ENCODE measurements at regions not wholly inside any gene's neighbourhood (a gene's known extent, or its start where the extent isn't known, plus 50 kb on each side); places are given as distances from the start of the nearest gene placed in this dataset.

DNA sequence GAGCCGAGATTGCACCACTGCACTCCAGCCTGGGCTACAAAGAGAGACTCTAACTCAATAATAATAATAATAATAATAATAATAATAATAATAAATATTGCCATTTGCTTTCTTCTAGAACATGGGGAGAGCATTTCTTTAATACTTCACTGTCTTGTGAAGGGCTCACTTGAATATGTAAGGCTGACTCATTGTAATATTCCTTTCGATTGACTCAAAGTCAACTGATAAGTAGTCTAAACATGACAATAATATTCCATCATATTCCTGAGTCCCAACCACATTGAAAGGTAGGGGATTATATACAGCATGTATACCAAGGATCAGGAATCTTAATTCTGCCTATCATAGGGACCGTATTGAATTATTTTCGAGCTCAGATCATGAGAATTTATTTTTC lies 949.2 kb downstream of the DSC3 start:
- no peaks in the 10 kb centered on the region for H3K36me3 ChIP-seq (ENCODE audit: control insufficient read depth in 2 of 3, insufficient read depth in 3 of 3, low read length in 3 of 3)
- no peaks in the 10 kb centered on the region for H3K27me3 ChIP-seq (ENCODE audit: control insufficient read depth, insufficient read depth, low read length)
- intact Hi-C loops (cut with DNase I), result no loop called here
- H3K4me1 ChIP-seq (ENCODE audit: control insufficient read depth in 2 of 3, insufficient read depth in 2 of 3, low read depth in 1 of 3, low read length in 3 of 3), result no peaks in the 10 kb centered on the region
- no peak overlapping the region for H3K9ac ChIP-seq (ENCODE audit: low read length in 3 of 3)
- TF ChIP-seq, protein P1, sequence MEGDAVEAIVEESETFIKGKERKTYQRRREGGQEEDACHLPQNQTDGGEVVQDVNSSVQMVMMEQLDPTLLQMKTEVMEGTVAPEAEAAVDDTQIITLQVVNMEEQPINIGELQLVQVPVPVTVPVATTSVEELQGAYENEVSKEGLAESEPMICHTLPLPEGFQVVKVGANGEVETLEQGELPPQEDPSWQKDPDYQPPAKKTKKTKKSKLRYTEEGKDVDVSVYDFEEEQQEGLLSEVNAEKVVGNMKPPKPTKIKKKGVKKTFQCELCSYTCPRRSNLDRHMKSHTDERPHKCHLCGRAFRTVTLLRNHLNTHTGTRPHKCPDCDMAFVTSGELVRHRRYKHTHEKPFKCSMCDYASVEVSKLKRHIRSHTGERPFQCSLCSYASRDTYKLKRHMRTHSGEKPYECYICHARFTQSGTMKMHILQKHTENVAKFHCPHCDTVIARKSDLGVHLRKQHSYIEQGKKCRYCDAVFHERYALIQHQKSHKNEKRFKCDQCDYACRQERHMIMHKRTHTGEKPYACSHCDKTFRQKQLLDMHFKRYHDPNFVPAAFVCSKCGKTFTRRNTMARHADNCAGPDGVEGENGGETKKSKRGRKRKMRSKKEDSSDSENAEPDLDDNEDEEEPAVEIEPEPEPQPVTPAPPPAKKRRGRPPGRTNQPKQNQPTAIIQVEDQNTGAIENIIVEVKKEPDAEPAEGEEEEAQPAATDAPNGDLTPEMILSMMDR (IDR thresholded peaks at IDR 0.05; ENCODE audit: borderline replicate concordance, extremely low read depth, insufficient read depth), result no peak
- FAIRE-seq (no peak), DNase-seq (no peak)
- no peak overlapping the region for H3K27ac ChIP-seq (ENCODE audit: low read depth in 2 of 2, low read length in 2 of 2)
- H3K4me3 ChIP-seq (ENCODE audit: low read length in 3 of 3), result no peak overlapping the region
- H3K9me3 ChIP-seq (ENCODE audit: control insufficient read depth in 2 of 3, insufficient read depth in 1 of 3, low read length in 3 of 3), result no peaks in the 10 kb centered on the region

DNA sequence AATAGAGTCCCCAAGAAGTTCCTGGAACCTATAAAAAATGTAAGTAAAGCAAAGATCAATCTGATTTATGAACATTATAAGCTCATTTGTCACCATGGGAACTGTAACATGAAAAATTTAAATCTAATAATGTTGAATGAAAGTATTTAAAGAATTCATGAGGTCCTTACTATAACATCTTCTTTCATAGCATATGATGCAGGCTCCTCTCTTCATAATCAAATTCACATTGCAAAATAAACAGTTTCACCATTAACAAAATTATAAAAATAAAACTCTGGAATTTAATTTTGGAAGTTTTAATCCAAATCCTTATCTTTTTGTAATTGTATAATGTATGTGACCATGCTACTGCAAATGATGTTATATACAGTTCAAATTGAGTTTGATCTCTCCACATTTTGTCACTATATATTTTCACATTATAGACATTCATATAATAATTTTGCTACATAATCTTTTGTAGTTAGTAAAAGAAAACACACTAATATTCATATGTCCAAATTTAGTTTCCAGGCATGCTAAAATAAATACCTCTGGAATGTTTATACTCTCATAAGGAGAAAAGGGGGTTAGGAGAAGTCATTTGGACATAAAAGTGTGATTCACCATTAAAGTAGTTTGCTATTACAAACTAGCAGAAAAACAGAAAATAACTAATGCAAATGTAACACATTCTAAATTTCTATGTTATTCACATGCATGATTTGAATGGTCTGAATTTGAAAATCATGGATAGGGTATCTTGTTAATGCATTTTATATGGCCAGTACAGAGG lies 954.1 kb downstream of the DSC3 start:
- Histone ChIP-seq H3K4me1 (ENCODE audit: control insufficient read depth in 2 of 3, insufficient read depth in 2 of 3, low read depth in 1 of 3, low read length in 3 of 3) (no peaks in the 10 kb centered on the region), H3K9me3 (ENCODE audit: control insufficient read depth in 2 of 3, insufficient read depth in 1 of 3, low read length in 3 of 3) (no peaks in the 10 kb centered on the region), H3K27ac (ENCODE audit: low read depth in 2 of 2, low read length in 2 of 2) (no peak overlapping the region), H3K9ac (ENCODE audit: low read length in 3 of 3) (no peak overlapping the region), H3K4me3 (ENCODE audit: low read length in 3 of 3) (no peak overlapping the region), H3K36me3 (ENCODE audit: control insufficient read depth in 2 of 3, insufficient read depth in 3 of 3, low read length in 3 of 3) (no peaks in the 10 kb centered on the region), H3K27me3 (ENCODE audit: control insufficient read depth, insufficient read depth, low read length) (no peaks in the 10 kb centered on the region)
- no peak for FAIRE-seq
- DNase-seq, result no peak
- TF ChIP-seq, protein P1 (IDR thresholded peaks at IDR 0.05; ENCODE audit: borderline replicate concordance, extremely low read depth, insufficient read depth), result no peak
- intact Hi-C loops (cut with DNase I), result no loop called here

DNA sequence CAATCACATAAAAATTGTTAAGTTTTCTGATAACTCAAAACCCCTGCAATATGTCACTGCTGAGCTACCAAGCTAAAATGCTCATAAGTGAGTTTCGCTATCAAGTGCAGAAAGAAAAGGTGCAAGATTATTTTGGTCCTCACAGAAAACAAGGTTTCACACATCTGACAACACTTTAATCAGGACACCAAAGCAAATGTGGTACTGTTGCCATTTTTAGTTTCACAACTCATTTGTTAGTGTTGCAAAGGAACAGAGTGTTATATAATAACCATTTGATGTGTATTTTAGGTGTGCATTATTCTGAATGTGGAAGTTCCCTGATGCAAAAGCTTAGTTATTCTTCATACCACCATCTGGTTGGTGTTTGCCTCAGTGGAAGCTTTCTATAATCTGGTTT lies 956.2 kb downstream of the DSC3 start:
- H3K27me3 ChIP-seq (ENCODE audit: control insufficient read depth, insufficient read depth, low read length), result no peaks in the 10 kb centered on the region
- no peaks in the 10 kb centered on the region for H3K9me3 ChIP-seq (ENCODE audit: control insufficient read depth in 2 of 3, insufficient read depth in 1 of 3, low read length in 3 of 3)
- intact Hi-C loops (cut with DNase I), result no loop called here
- no peak overlapping the region for H3K9ac ChIP-seq (ENCODE audit: low read length in 3 of 3)
- DNase-seq, result no peak
- no peak for FAIRE-seq
- H3K36me3 ChIP-seq (ENCODE audit: control insufficient read depth in 2 of 3, insufficient read depth in 3 of 3, low read length in 3 of 3), result no peaks in the 10 kb centered on the region
- TF ChIP-seq, protein P1 (IDR thresholded peaks at IDR 0.05; ENCODE audit: borderline replicate concordance, extremely low read depth, insufficient read depth), result no peak
- no peaks in the 10 kb centered on the region for H3K4me1 ChIP-seq (ENCODE audit: control insufficient read depth in 2 of 3, insufficient read depth in 2 of 3, low read depth in 1 of 3, low read length in 3 of 3)
- no peak overlapping the region for H3K4me3 ChIP-seq (ENCODE audit: low read length in 3 of 3)
- H3K27ac ChIP-seq (ENCODE audit: low read depth in 2 of 2, low read length in 2 of 2), result no peak overlapping the region

- intact Hi-C loops (cut with DNase I), result no loop called here
- H3K9me3 ChIP-seq (ENCODE audit: control insufficient read depth in 2 of 3, insufficient read depth in 1 of 3, low read length in 3 of 3), result no peaks in the 10 kb centered on the region
- H3K4me1 ChIP-seq (ENCODE audit: control insufficient read depth in 2 of 3, insufficient read depth in 2 of 3, low read depth in 1 of 3, low read length in 3 of 3), result no peaks in the 10 kb centered on the region
- H3K27ac ChIP-seq (ENCODE audit: low read depth in 2 of 2, low read length in 2 of 2), result no peak overlapping the region
- FAIRE-seq (no peak), DNase-seq (no peak)
- no peaks in the 10 kb centered on the region for H3K36me3 ChIP-seq (ENCODE audit: control insufficient read depth in 2 of 3, insufficient read depth in 3 of 3, low read length in 3 of 3)
- TF ChIP-seq, protein P1 (IDR thresholded peaks at IDR 0.05; ENCODE audit: borderline replicate concordance, extremely low read depth, insufficient read depth), result no peak
- H3K27me3 ChIP-seq (ENCODE audit: control insufficient read depth, insufficient read depth, low read length), result no peaks in the 10 kb centered on the region
- H3K9ac ChIP-seq (ENCODE audit: low read length in 3 of 3), result no peak overlapping the region
- no peak overlapping the region for H3K4me3 ChIP-seq (ENCODE audit: low read length in 3 of 3)
These were observed 961.4 kb downstream of the DSC3 start for GRCh38 chr18:30081122-30081521.
